PC-9 (cell line): ENCODE measurements at regions not wholly inside any gene's neighbourhood (a gene's known extent, or its start where the extent isn't known, plus 50 kb on each side); places are given as distances from the start of the nearest gene placed in this dataset.

Source experiments
- BruUV-seq: library from RNA; stranded (reverse); fragments of 400-500 nt; replicated peaks from 2 replicates; lab custom pipeline; 2021; lab: Mats Ljungman, UMichigan
- CTCF ChIA-PET: fragments of 300-600 bp; sonication (Branson Sonifier 250); formaldehyde crosslinking; loops from one replicate; lab custom pipeline; 2022; ENCODE audit warnings: antibody characterized with exemption; lab: Charles Lee
- POLR2A ChIA-PET: fragments of 300-600 bp; sonication (Branson Sonifier 250); formaldehyde crosslinking; loops from one replicate; lab custom pipeline; 2022; ENCODE audit warnings: antibody characterized with exemption; ENCODE audit not compliant: unreplicated experiment; lab: Charles Lee
- DNase-seq, 2 experiments: peaks; one replicate each; pipeline versions ENCODE4 v3.0.0 to v3.0.0-alpha.2; 2015 to 2022; ENCODE audit warnings: mixed read lengths in 1 of 2
- H2AFZ ChIP-seq: fragments of 200-600 bp; sonication (generic); 2 replicates; pipeline ENCODE4 v1.8.1; 2017; ENCODE audit warnings: antibody characterized with exemption
- H3F3A ChIP-seq: fragments of 200-600 bp; sonication (generic); 2 replicates; pipeline ENCODE4 v1.8.1; 2017; ENCODE audit warnings: antibody characterized with exemption, mild to moderate bottlenecking, low read depth; ENCODE audit not compliant: insufficient read depth
- H3K27ac ChIP-seq: fragments of 200-600 bp; sonication (generic); 2 replicates; pipeline ENCODE4 v1.6.1; 2016; ENCODE audit warnings: mixed run types
- H3K27me3 ChIP-seq: fragments of 200-600 bp; sonication (generic); 2 replicates; pipeline ENCODE4 v1.6.1; 2016; ENCODE audit warnings: low read depth, mixed run types; ENCODE audit not compliant: insufficient read depth
- H3K36me3 ChIP-seq: fragments of 200-600 bp; sonication (generic); 2 replicates; pipeline ENCODE4 v1.6.1; 2016; ENCODE audit warnings: low read depth, mixed run types
- H3K4me1 ChIP-seq: fragments of 200-600 bp; sonication (generic); replicated peaks from 2 replicates; pipeline ENCODE4 v1.6.1; 2016; ENCODE audit warnings: mixed run types; ENCODE audit not compliant: insufficient read depth
- H3K4me2 ChIP-seq: fragments of 200-600 bp; sonication (generic); 2 replicates; pipeline ENCODE4 v1.6.1; 2017; ENCODE audit warnings: mixed run types
- H3K4me3 ChIP-seq: fragments of 200-600 bp; sonication (generic); 2 replicates; pipeline ENCODE4 v1.6.1; 2016; ENCODE audit warnings: mixed run types
- H3K79me2 ChIP-seq: fragments of 200-600 bp; sonication (generic); 2 replicates; pipeline ENCODE4 v1.6.1; 2017; ENCODE audit warnings: low read depth, mixed run types
- H3K9me2 ChIP-seq: fragments of 200-600 bp; sonication (generic); 2 replicates; pipeline ENCODE4 v1.8.1; 2017; ENCODE audit warnings: mild to moderate bottlenecking; ENCODE audit not compliant: insufficient read depth
- H3K9me3 ChIP-seq: fragments of 200-600 bp; sonication (generic); 2 replicates; pipeline ENCODE4 v1.8.1; 2016; ENCODE audit warnings: low read depth; ENCODE audit not compliant: insufficient read depth
- H4K20me1 ChIP-seq: fragments of 200-600 bp; sonication (generic); 2 replicates; pipeline ENCODE4 v1.8.1; 2017; ENCODE audit not compliant: insufficient read depth
- CTCF ChIP-seq: fragments of 200-600 bp; sonication (generic); conservative IDR thresholded peaks from 2 replicates; pipeline ENCODE4 v1.6.1; 2017; ENCODE audit warnings: mixed run types, antibody characterized with exemption, mild to moderate bottlenecking, moderate library complexity
- EZH2 ChIP-seq: fragments of 200-600 bp; sonication (generic); IDR thresholded peaks from 2 replicates; pipeline ENCODE4 v1.8.0; 2017; ENCODE audit warnings: antibody characterized with exemption, low read depth
- intact Hi-C: fragments of 100-400 bp; cut with micrococcal nuclease; formaldehyde crosslinking; loops from one replicate; pipeline ENCODE4 v1.10.0; 2022; ENCODE audit not compliant: unreplicated experiment

GRCh38 chr4:3362431-3363287 lies 69.8 kb downstream of the RGS12 start:
- BruUV-seq = no TSS peak
- no peaks in the 10 kb centered on the region for H3K27me3 ChIP-seq
- no peak overlapping the region for H3K27ac ChIP-seq
- CTCF ChIA-PET = no interaction called here
- H3K4me1 ChIP-seq = no peaks in the 10 kb centered on the region
- no peak for DNase-seq
- H3K4me2 ChIP-seq = no peak overlapping the region
- H4K20me1 ChIP-seq = no peaks in the 10 kb centered on the region
- H2AFZ ChIP-seq = no peak overlapping the region
- H3K79me2 ChIP-seq = no peaks in the 10 kb centered on the region
- no peak for TF ChIP-seq CTCF
- TF ChIP-seq EZH2 = no peak
- POLR2A ChIA-PET = no interaction called here
- intact Hi-C loops = no loop called here
- no peak overlapping the region for H3K4me3 ChIP-seq
- no peaks in the 10 kb centered on the region for H3K9me2 ChIP-seq
- no peaks in the 10 kb centered on the region for H3K9me3 ChIP-seq
- no peaks in the 10 kb centered on the region for H3F3A ChIP-seq
- no peaks in the 10 kb centered on the region for H3K36me3 ChIP-seq

- Histone ChIP-seq H3K79me2 (no peaks in the 10 kb centered on the region), H3F3A (no peaks in the 10 kb centered on the region), H2AFZ (no peak overlapping the region), H3K27ac (no peak overlapping the region), H3K4me3 (no peak overlapping the region), H3K4me2 (no peak overlapping the region), H3K4me1 (no peaks in the 10 kb centered on the region), H3K36me3 (no peaks in the 10 kb centered on the region), H4K20me1 (no peaks in the 10 kb centered on the region), H3K9me3 (no peaks in the 10 kb centered on the region), H3K27me3 (no peaks in the 10 kb centered on the region), H3K9me2 (no peaks in the 10 kb centered on the region)
- DNase-seq = no peak
- TF ChIP-seq EZH2 = no peak
- no peak for TF ChIP-seq CTCF
- no TSS peak for BruUV-seq
- intact Hi-C loops = no loop called here
- POLR2A ChIA-PET = no interaction called here
- CTCF ChIA-PET = no interaction called here
Measured at GRCh38 chr4:3363411-3364141, 70.8 kb downstream of the RGS12 start.

GRCh38 chr4:3364199-3364598 lies 71.4 kb downstream of the RGS12 start:
- BruUV-seq = no TSS peak
- Histone ChIP-seq H4K20me1 (no peaks in the 10 kb centered on the region), H3K4me2 (no peak overlapping the region), H3K9me2 (no peaks in the 10 kb centered on the region), H3K4me1 (no peaks in the 10 kb centered on the region), H3K27ac (no peak overlapping the region), H2AFZ (no peak overlapping the region), H3K27me3 (no peaks in the 10 kb centered on the region), H3K79me2 (no peaks in the 10 kb centered on the region), H3K36me3 (no peaks in the 10 kb centered on the region), H3F3A (no peaks in the 10 kb centered on the region), H3K4me3 (no peak overlapping the region), H3K9me3 (no peaks in the 10 kb centered on the region)
- CTCF ChIA-PET = no interaction called here
- no peak for DNase-seq
- intact Hi-C loops = no loop called here
- POLR2A ChIA-PET = no interaction called here
- no peak for TF ChIP-seq EZH2
- TF ChIP-seq CTCF = no peak
